AG10803 (cell line): ENCODE measurements at regions not wholly inside any gene's neighbourhood (a gene's known extent, or its start where the extent isn't known, plus 50 kb on each side); places are given as distances from the start of the nearest gene placed in this dataset.
A peak's percentile ranks its signal among the peaks of the same experiment; 100 is the strongest.

Source experiments
- DNase-seq: peaks from one replicate; pipeline ENCODE4 v3.0.0; 2010; ENCODE audit warnings: low read depth
- H3K4me3 ChIP-seq: 2 replicates; pipeline ENCODE4 v1.5.1; 2011; ENCODE audit warnings: mild to moderate bottlenecking, low read length, control low read depth
- CTCF ChIP-seq: conservative IDR thresholded peaks from 2 replicates; pipeline ENCODE4 v1.5.1; 2011; ENCODE audit warnings: mild to moderate bottlenecking, low read length, control low read depth, inconsistent platforms

- H3K4me3 ChIP-seq, result no peak overlapping the region
- no peak for DNase-seq
- no peak for TF ChIP-seq CTCF
Measured at GRCh38 chr15:81948222-81948621, 97.6 kb downstream of the MEX3B start.

GRCh38 chr15:81947548-81947947 is 98.3 kb downstream of the MEX3B start:
- DNase-seq, result peak; percentile 87
- TF ChIP-seq CTCF, result no peak
- no peak overlapping the region for H3K4me3 ChIP-seq

- no peak overlapping the region for H3K4me3 ChIP-seq
- no peak for DNase-seq
- no peak for TF ChIP-seq CTCF
Measured at GRCh38 chr15:81945014-81945615, 100.7 kb downstream of the MEX3B start.

- DNase-seq, result no peak
- H3K4me3 ChIP-seq, result no peak overlapping the region
- no peak for TF ChIP-seq CTCF
Measured at GRCh38 chr15:81942655-81943195, 103.1 kb downstream of the MEX3B start.

GRCh38 chr15:81942157-81942556 is 103.7 kb downstream of the MEX3B start:
- no peak overlapping the region for H3K4me3 ChIP-seq
- no peak for DNase-seq
- TF ChIP-seq CTCF, result no peak

GRCh38 chr15:81941479-81941878 is 104.3 kb downstream of the MEX3B start:
- DNase-seq, result peak; percentile 1

More at GRCh38 chr15:81941479-81941878, 104.3 kb downstream of the MEX3B start:
- no peak overlapping the region for H3K4me3 ChIP-seq
- TF ChIP-seq CTCF, result no peak
